Activated T-cell treated with anti-CD3 and anti-CD28 coated beads, Interleukin-2, amount 50 U/mL, for 4 hours (primary cell): ENCODE measurements at regions not wholly inside any gene's neighbourhood (a gene's known extent, or its start where the extent isn't known, plus 50 kb on each side); places are given as distances from the start of the nearest gene placed in this dataset.
"Not testable (repeated sequence)": the region's sequence is repeated elsewhere in the genome, so short reads cannot be mapped to it uniquely, and the experiment has no call there.

Experiments
- ATAC-seq, 2 donors: fragments of 200-7000 bp; cut with Tn5 transposase; one replicate each; pipeline ENCODE4 v1.10.0; 2021
- DNase-seq: peaks from one replicate; pipeline ENCODE4 v3.0.0-alpha.2; 2020
- H3K27me3 Mint-ChIP-seq: one replicate; pipeline ENCODE4 v1.8.0; 2021; ENCODE audit warnings: low read depth, mixed read lengths
- H3K36me3 Mint-ChIP-seq: one replicate; pipeline ENCODE4 v1.8.0; 2022; ENCODE audit warnings: mixed read lengths; ENCODE audit not compliant: insufficient read depth
- H3K4me1 Mint-ChIP-seq: one replicate; pipeline ENCODE4 v1.8.0; 2021; ENCODE audit warnings: low read depth, mixed read lengths
- H3K4me3 Mint-ChIP-seq: one replicate; pipeline ENCODE4 v1.8.0; 2021; ENCODE audit warnings: mild to moderate bottlenecking, moderate library complexity, mixed read lengths
- H3K9me3 Mint-ChIP-seq: one replicate; pipeline ENCODE4 v1.8.0; 2021; ENCODE audit warnings: mixed read lengths

DNA sequence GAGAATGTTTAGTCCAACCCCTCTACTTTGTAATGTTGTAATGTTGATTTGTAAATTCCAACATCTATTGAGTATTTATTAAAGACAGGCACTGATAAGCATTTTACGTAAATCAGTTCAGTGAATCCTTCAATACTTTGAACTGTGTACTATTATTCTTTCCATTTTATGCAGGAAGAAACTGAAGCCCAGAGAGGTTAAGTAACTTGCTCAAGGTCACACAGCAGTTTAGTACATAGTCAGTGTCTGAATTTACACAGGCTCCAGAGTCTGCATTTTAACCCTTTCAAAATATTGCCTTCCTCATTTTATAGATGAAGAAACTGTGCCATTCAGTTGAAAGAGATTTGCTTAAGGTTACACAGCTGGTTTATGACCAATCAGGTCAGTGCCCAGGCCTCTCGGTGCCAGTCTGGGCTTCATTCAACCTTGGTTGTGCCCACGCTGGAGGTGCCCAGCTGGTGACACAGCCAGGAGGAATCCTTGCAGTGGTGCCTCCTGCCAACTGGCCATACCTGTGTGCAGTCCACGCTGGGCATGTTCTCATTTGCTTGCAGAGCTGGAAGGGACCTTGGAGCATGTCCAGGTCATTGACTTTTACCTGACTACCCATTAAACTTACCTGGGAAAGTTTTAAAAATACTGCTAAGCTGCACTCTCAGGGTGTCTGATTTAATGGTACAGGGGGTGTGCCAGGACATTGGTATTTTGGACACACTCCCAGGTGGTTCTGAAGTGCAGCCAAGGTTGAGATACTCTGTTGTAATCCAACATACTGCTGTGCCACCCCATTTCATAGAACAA is 74.3 kb upstream of the CYRIA start:
- H3K27me3 Mint-ChIP-seq, result peaks cover 6% of the 10 kb centered on the region
- H3K9me3 Mint-ChIP-seq, result no peaks in the 10 kb centered on the region

GRCh38 chr2:16738361-16739225 is 73.0 kb upstream of the CYRIA start:
- Mint-ChIP-seq H3K27me3 (peaks cover 9% of the 10 kb centered on the region), H3K4me3 (no peak overlapping the region), H3K36me3 (no peaks in the 10 kb centered on the region), H3K4me1 (no peaks in the 10 kb centered on the region), H3K9me3 (no peaks in the 10 kb centered on the region)
- DNase-seq (no peak), ATAC-seq (no peak)

More for the DNA sequence above, 74.3 kb upstream of the CYRIA start:
- ATAC-seq (no peak), DNase-seq (no peak)
- Mint-ChIP-seq H3K4me1 (no peaks in the 10 kb centered on the region), H3K4me3 (no peak overlapping the region), H3K36me3 (no peaks in the 10 kb centered on the region)

GRCh38 chr2:16737812-16738211 is 72.2 kb upstream of the CYRIA start:
- Mint-ChIP-seq H3K27me3 (peaks cover 9% of the 10 kb centered on the region), H3K9me3 (no peaks in the 10 kb centered on the region), H3K4me1 (no peaks in the 10 kb centered on the region), H3K36me3 (no peaks in the 10 kb centered on the region), H3K4me3 (no peak overlapping the region)
- DNase-seq (no peak), ATAC-seq (no peak)

DNA sequence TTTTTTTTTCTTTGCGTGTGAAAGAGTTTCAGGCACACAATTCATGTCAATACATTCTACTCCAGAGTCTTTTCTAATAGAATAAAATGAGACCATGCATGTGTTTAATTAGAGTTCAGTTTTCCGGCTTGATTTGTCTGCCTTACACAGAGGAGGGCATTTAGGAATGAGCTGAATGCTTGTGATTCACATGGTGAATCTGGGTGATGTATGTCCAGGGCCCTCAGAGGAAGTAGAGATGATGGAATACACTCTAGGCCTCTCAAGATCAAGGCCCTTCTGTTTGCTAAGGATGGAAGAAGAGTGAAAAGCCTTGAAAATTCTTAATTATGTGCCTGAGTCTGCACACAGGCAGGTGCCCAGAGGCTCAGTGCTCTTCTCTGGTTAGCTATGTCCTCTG is 71.0 kb upstream of the CYRIA start:
- Mint-ChIP-seq H3K4me3 (no peak overlapping the region), H3K4me1 (no peaks in the 10 kb centered on the region), H3K9me3 (no peaks in the 10 kb centered on the region), H3K36me3 (no peaks in the 10 kb centered on the region), H3K27me3 (peaks cover 9% of the 10 kb centered on the region)
- ATAC-seq (no peak), DNase-seq (no peak)

GRCh38 chr2:16729335-16729734 is 63.7 kb upstream of the CYRIA start:
- no peaks in the 10 kb centered on the region for H3K36me3 Mint-ChIP-seq
- DNase-seq, result no peak
- ATAC-seq, result no peak
- no peak overlapping the region for H3K4me3 Mint-ChIP-seq
- H3K27me3 Mint-ChIP-seq, result no peaks in the 10 kb centered on the region
- H3K9me3 Mint-ChIP-seq, result no peaks in the 10 kb centered on the region
- H3K4me1 Mint-ChIP-seq, result no peaks in the 10 kb centered on the region

GRCh38 chr2:16728351-16729136 is 62.9 kb upstream of the CYRIA start:
- Mint-ChIP-seq H3K4me3 (no peak overlapping the region), H3K4me1 (no peaks in the 10 kb centered on the region), H3K27me3 (no peaks in the 10 kb centered on the region), H3K36me3 (no peaks in the 10 kb centered on the region), H3K9me3 (no peaks in the 10 kb centered on the region)
- ATAC-seq (peak in 1 of 2 donors; percentile 22), DNase-seq (no peak)

DNA sequence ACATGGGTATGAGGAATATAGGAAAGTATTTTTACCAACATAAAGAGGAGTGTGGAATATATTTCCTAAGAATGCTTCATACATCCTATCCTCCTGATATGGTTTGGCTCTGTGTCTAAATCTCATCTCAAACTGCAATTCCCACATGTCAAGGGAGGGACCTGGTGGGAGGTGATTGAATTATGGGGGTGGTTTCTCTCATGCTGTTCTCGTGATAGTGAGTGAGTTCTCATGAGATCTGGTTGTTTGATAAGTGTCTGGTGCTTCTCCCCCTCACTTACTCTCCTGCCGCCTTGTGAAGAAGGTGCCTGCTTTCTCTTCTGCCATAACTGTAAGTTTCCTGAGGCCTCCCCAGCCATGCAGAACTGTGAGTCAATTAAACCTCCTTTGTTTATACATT is 62.2 kb upstream of the CYRIA start:
- not testable (repeated sequence) for ATAC-seq, H3K27me3 Mint-ChIP-seq, DNase-seq, H3K4me3 Mint-ChIP-seq, H3K9me3 Mint-ChIP-seq, H3K36me3 Mint-ChIP-seq, H3K4me1 Mint-ChIP-seq

DNA sequence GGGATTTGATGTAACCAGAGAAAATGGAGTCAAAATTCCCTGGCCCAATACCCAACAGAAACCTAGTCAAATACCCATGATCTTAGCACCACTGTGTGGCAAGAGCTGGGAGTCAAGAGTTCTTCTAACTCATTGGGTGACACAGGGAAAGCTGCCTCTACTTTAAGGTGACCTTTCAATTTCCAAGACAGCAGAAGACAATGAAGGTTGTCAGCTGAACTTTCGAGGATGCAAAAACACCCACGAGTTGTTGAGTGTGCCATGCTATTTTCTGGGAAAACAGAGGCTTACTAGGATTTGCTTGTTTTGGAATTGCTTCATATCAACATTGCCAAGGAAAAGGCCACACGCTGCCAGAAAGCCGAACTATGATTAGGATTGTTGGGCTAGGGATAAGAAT is 61.6 kb upstream of the CYRIA start:
- DNase-seq, result no peak
- no peak for ATAC-seq
- Mint-ChIP-seq H3K4me3 (no peak overlapping the region), H3K36me3 (no peaks in the 10 kb centered on the region), H3K9me3 (no peaks in the 10 kb centered on the region), H3K27me3 (no peaks in the 10 kb centered on the region), H3K4me1 (no peaks in the 10 kb centered on the region)

DNA sequence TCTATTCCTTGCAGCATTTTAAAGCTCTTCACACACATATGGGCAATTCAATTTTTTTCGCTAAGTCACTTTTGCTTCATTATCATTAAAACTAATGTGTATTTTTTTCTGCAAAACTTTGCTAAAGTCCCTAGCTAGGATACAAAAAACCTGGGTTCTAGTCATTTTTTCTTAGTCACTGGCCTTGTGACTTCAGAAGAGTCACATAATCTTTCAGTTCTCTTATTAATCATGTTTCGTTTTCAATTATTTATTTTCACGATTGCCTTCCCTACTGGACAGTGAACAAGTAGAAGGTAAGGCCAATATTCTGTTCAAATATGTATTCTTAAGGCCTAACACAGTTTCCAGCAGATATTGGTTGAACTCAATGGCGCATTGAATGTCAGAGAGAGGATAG is 60.9 kb upstream of the CYRIA start:
- H3K4me1 Mint-ChIP-seq, result no peaks in the 10 kb centered on the region
- H3K4me3 Mint-ChIP-seq, result no peak overlapping the region
- ATAC-seq, result no peak

DNA sequence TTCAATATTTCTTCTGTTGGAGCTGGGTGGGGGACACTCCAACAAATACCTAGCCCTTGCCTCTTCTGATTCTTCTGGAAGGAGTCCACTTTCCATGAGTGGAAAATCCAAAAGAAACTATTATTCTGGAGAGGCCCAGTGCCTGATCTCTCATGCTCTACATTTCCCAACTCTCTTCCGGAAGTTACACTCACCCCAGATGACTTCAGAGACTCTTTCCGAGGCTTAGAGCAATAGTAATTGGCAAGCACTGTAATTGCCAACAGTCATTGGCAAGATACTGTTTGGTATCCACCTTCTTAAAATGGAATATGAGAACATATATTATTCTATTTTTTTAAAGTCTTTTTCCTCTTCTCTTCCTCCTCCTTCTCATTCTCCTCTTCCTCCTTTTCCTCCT is 60.5 kb upstream of the CYRIA start:
- no peaks in the 10 kb centered on the region for H3K4me1 Mint-ChIP-seq
- H3K36me3 Mint-ChIP-seq, result no peaks in the 10 kb centered on the region
- ATAC-seq, result no peak
- no peak for DNase-seq
- no peaks in the 10 kb centered on the region for H3K9me3 Mint-ChIP-seq
- H3K27me3 Mint-ChIP-seq, result peaks cover 2% of the 10 kb centered on the region
- H3K4me3 Mint-ChIP-seq, result no peak overlapping the region

More for the DNA sequence above, 60.9 kb upstream of the CYRIA start:
- H3K36me3 Mint-ChIP-seq, result no peaks in the 10 kb centered on the region
- DNase-seq, result no peak
- peaks cover 2% of the 10 kb centered on the region for H3K27me3 Mint-ChIP-seq
- H3K9me3 Mint-ChIP-seq, result no peaks in the 10 kb centered on the region

- Mint-ChIP-seq H3K4me1 (no peaks in the 10 kb centered on the region), H3K4me3 (no peak overlapping the region), H3K27me3 (peaks cover 5% of the 10 kb centered on the region), H3K36me3 (no peaks in the 10 kb centered on the region), H3K9me3 (no peaks in the 10 kb centered on the region)
- no peak for DNase-seq
- ATAC-seq, result peak; percentile 79 to 85
These were observed 59.9 kb upstream of the CYRIA start for GRCh38 chr2:16725549-16725948.

DNA sequence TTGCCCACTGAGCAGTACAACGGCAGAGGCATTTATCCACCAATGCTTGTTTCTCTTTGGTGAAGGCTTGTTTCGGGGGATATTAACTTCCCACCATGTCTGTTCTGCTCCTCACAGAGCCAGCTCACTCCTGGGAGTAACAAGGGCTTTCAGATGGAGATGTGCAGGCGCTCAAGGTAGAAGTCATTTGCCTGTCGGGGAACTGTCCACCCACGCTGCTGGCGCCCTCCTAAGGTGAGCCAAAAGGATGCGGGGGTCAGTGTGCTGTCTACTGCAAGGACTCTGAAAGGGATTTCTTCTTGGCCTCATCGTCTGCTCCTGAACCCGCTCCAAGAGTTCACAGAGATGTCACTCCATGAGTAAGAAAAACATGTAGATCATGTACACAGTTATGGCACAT is 57.0 kb upstream of the CYRIA start:
- Mint-ChIP-seq H3K36me3 (no peaks in the 10 kb centered on the region), H3K4me1 (no peaks in the 10 kb centered on the region), H3K9me3 (no peaks in the 10 kb centered on the region), H3K4me3 (no peak overlapping the region), H3K27me3 (peaks cover 5% of the 10 kb centered on the region)
- DNase-seq (no peak), ATAC-seq (no peak)

DNA sequence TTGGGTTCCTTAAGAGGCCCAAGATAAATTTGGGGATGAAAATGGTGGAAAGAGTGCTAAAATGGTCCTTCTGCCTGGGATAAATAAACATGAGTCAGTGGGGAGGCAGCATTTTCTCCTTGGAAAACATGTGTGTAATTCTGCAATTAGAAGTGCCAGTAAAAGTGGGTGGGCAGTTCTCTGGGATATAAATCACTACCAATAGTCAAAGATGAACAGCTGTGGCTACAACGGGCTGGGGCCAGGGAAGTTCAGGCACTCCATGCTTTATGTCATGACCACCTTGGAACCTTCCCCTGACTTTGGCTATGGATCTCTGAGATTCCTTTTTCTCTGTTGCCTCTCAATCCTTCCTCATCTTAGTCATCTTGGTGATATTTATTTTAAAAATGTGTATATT is 56.5 kb upstream of the CYRIA start:
- DNase-seq (no peak), ATAC-seq (no peak)
- Mint-ChIP-seq H3K36me3 (no peaks in the 10 kb centered on the region), H3K27me3 (peaks cover 5% of the 10 kb centered on the region), H3K9me3 (no peaks in the 10 kb centered on the region), H3K4me1 (no peaks in the 10 kb centered on the region), H3K4me3 (no peak overlapping the region)

- not testable (repeated sequence) for ATAC-seq
These were observed 55.9 kb upstream of the CYRIA start for GRCh38 chr2:16721529-16721928.

More at GRCh38 chr2:16721529-16721928, 55.9 kb upstream of the CYRIA start:
- not testable (repeated sequence) for H3K9me3 Mint-ChIP-seq, H3K4me3 Mint-ChIP-seq, H3K27me3 Mint-ChIP-seq, H3K4me1 Mint-ChIP-seq, H3K36me3 Mint-ChIP-seq, DNase-seq
